ENCODE measurements at regions not wholly inside any gene's neighbourhood (a gene's known extent, or its start where the extent isn't known, plus 50 kb on each side); places are given as distances from the start of the nearest gene placed in this dataset.

DNA sequence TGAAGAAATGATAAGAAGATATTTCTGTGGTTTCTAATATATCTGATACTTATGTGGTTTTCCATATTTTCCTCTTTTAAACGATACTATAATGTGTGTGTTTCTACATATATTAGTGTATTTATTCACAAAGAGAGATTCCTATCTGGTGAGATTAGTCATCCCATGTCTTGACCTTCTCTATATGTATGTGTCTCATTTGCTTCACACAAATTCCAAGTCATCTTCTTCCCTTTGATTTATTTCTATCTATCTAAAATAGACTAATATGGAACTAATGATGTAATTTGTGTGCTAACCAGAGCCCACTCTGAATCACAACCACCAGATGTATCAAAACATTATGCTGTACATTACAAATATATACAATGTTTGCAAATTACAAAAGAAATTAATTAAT is 154.7 kb upstream of the KCNMB2 start:
- Histone ChIP-seq H3K4me3 (ENCODE audit: low read length) (no peak overlapping the region), H3K36me3 (ENCODE audit: insufficient read depth, low read length) (no peaks in the 10 kb centered on the region), H3K9ac (ENCODE audit: low read depth, low read length) (no peak overlapping the region), H3K27me3 (ENCODE audit: insufficient read depth, low read length) (no peaks in the 10 kb centered on the region), H3K9me3 (ENCODE audit: insufficient read depth, low read depth, low read length) (no peaks in the 10 kb centered on the region), H3K4me1 (ENCODE audit: insufficient read depth, low read length) (peaks cover 6% of the 10 kb centered on the region; the same call in 1 of the 2 replicates), H3K27ac (ENCODE audit: low read depth, low read length) (no peak overlapping the region)
- no CpG with 5 or more reads among the region's 1 CpG for WGBS

DNA sequence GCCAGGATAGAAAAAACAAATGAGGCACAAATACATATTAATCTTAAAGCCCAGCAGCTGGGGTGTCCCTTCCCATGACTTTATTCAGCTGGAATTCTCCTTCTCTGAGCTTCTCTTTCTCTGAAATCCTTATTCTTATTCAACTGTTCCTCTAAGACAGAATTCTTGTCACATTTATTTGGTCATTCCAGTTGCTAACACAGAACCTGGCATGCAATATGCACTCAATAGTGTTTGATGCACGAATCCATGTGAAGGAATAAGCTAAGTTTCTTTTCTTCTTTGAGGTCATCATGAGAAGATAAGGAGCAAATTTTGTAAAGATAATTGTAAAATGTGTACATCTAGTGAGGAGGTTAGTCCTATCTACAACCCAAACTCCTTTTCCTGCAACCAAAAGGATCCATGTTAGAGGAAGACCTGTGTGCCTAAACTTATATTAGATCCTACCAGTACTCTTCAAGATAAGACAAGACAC is 154.2 kb upstream of the KCNMB2 start:
- H3K27ac ChIP-seq (ENCODE audit: low read depth, low read length) = no peak overlapping the region
- WGBS = 96% methylated on average over 1 of the region's 1 CpG

DNA sequence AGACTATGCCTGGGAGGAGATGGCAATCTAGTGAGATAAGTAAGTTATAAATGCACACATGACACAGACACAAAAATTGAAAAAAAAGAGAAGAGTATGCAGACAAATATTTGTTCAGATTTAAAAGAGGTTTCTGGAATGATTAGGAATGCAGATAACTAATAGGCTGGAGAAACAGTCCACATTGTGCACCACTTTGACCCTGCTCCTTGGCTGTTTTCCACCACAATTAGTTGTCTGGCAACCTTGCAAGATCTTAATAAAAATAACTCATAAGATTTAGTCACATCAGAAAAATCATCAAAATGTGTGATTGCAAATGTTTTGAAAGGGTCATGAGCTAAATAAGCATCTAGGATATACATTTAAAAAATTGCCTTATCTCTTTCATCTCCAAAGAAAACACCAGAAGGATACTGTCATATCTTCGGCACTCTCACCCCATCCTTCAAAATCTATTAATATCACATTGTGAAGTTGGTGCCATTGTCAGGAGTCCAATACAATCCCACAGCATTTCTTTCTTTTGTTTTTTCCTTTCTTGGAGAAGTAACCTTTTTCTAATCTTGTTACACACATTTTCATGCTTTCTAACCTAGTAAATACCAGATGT is 153.7 kb upstream of the KCNMB2 start:
- H3K9ac ChIP-seq (ENCODE audit: low read depth, low read length) = no peak overlapping the region
- H3K9me3 ChIP-seq (ENCODE audit: insufficient read depth, low read depth, low read length) = no peaks in the 10 kb centered on the region
- no peak overlapping the region for H3K4me3 ChIP-seq (ENCODE audit: low read length)
- no peaks in the 10 kb centered on the region for H3K27me3 ChIP-seq (ENCODE audit: insufficient read depth, low read length)
- no peak overlapping the region for H3K27ac ChIP-seq (ENCODE audit: low read depth, low read length)
- 95% methylated on average over 1 of the region's 1 CpG for WGBS
- no peaks in the 10 kb centered on the region for H3K36me3 ChIP-seq (ENCODE audit: insufficient read depth, low read length)
- peaks cover 6% of the 10 kb centered on the region; the same call in 1 of the 2 replicates for H3K4me1 ChIP-seq (ENCODE audit: insufficient read depth, low read length)

More for the DNA sequence above, 154.2 kb upstream of the KCNMB2 start:
- peaks cover 6% of the 10 kb centered on the region; the same call in 1 of the 2 replicates for H3K4me1 ChIP-seq (ENCODE audit: insufficient read depth, low read length)
- no peaks in the 10 kb centered on the region for H3K27me3 ChIP-seq (ENCODE audit: insufficient read depth, low read length)
- no peaks in the 10 kb centered on the region for H3K9me3 ChIP-seq (ENCODE audit: insufficient read depth, low read depth, low read length)
- H3K36me3 ChIP-seq (ENCODE audit: insufficient read depth, low read length) = no peaks in the 10 kb centered on the region
- H3K9ac ChIP-seq (ENCODE audit: low read depth, low read length) = no peak overlapping the region
- H3K4me3 ChIP-seq (ENCODE audit: low read length) = no peak overlapping the region

DNA sequence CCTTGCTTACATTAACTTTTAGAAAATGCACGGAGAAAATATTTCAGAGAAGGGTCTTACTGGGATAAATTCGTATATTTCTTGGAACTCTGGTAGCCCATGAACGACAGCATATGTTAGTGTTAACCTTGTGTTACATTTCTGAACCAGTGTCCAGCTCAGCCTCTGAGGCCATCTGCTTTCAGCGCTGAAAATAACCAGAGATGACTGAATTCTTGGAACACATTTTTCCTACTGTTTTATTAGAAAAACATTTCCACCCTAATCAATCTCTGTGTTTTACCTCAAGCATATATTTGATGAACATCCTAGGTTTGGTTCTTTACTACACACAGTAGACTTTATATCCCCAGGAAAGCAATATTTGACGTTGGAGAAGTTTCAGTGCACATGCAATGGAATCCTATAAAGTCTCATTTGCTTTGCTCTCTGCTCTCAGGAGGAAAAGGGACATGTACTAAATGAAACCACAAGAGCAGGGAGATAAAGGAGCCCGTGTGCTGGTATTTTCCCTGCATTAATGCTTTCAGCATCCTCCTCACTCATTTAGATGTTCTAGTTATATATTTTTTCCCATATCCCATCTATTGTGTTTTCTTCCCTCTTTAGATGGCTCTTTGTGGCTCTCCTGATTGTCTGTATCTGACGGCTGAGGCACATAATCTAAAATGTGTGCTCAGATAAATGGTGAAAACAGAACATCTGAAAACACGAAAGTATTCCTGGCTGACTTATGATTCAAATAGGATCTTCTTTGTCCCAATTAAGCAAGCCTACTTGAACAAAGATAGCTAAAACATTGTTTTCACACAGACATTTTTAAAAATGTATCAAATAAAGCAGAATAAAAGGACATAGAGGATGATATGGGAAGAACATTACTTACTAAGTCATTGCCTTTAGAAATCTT is 151.7 kb upstream of the KCNMB2 start:
- H3K27ac ChIP-seq (ENCODE audit: low read depth, low read length) = no peak overlapping the region
- no peaks in the 10 kb centered on the region for H3K36me3 ChIP-seq (ENCODE audit: insufficient read depth, low read length)
- H3K4me1 ChIP-seq (ENCODE audit: insufficient read depth, low read length) = peaks cover 6% of the 10 kb centered on the region; the same call in 1 of the 2 replicates
- H3K9ac ChIP-seq (ENCODE audit: low read depth, low read length) = no peak overlapping the region
- H3K9me3 ChIP-seq (ENCODE audit: insufficient read depth, low read depth, low read length) = no peaks in the 10 kb centered on the region
- H3K27me3 ChIP-seq (ENCODE audit: insufficient read depth, low read length) = no peaks in the 10 kb centered on the region
- 93% methylated on average over 8 of the region's 8 CpGs for WGBS
- no peak overlapping the region for H3K4me3 ChIP-seq (ENCODE audit: low read length)

DNA sequence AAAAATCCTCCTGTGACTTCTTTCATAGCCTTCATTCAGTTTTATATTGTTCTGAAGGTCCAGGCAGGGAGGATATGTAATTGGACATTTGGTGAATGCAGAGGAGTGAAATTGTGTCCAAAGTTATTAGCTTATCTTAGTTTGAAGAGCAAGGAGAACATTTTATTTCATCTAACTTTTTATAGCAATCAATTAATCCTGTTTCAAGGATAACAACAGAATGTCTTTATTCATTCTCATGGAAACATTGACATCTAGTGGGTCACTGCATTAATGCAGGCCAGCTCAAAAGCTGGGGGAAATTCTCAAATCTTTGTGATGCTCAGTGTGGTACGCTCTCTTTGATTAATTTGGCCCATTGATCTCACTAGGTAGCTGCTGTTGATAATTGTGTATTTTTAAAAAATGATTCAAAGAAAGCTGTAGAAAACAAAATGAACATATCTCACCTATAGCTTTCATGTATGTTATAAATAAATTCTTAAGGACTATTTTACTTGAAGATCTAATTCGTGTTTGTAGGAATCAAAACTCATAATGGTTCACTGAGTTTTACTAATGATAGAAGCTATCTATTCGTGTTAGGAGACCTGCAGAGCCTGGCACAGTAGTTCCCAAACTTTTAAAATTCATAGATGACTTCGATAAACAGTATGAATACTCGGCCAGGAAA is 150.8 kb upstream of the KCNMB2 start:
- Histone ChIP-seq H3K27ac (ENCODE audit: low read depth, low read length) (no peak overlapping the region), H3K36me3 (ENCODE audit: insufficient read depth, low read length) (no peaks in the 10 kb centered on the region), H3K9me3 (ENCODE audit: insufficient read depth, low read depth, low read length) (no peaks in the 10 kb centered on the region), H3K27me3 (ENCODE audit: insufficient read depth, low read length) (no peaks in the 10 kb centered on the region), H3K4me1 (ENCODE audit: insufficient read depth, low read length) (peaks cover 6% of the 10 kb centered on the region; the same call in 1 of the 2 replicates), H3K9ac (ENCODE audit: low read depth, low read length) (no peak overlapping the region), H3K4me3 (ENCODE audit: low read length) (no peak overlapping the region)
- 83% methylated on average over 5 of the region's 5 CpGs for WGBS

DNA sequence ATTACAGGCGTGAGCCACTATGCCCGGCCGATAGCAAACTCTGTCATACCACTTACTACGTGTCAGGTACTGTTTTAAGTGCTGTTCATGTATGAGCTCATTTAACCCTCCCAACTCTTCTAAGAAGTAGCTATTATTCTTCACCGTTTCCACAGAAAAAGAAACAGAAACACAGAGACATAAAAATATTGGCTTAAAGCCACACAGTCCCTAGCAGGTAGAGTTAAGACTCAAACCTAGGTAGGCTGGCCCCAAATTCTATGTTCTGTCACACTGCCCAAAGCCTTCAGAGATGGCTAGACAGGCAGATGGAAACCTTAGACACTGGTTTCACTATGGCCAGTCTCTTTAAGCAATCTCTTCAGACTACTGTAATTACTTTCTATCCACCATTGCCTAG is 149.8 kb upstream of the KCNMB2 start:
- no peak overlapping the region for H3K9ac ChIP-seq (ENCODE audit: low read depth, low read length)
- H3K27me3 ChIP-seq (ENCODE audit: insufficient read depth, low read length) = no peaks in the 10 kb centered on the region
- H3K4me1 ChIP-seq (ENCODE audit: insufficient read depth, low read length) = peaks cover 6% of the 10 kb centered on the region; the same call in 1 of the 2 replicates
- no peaks in the 10 kb centered on the region for H3K36me3 ChIP-seq (ENCODE audit: insufficient read depth, low read length)
- H3K9me3 ChIP-seq (ENCODE audit: insufficient read depth, low read depth, low read length) = no peaks in the 10 kb centered on the region
- no peak overlapping the region for H3K27ac ChIP-seq (ENCODE audit: low read depth, low read length)
- no peak overlapping the region for H3K4me3 ChIP-seq (ENCODE audit: low read length)
- WGBS = 95% methylated on average over 5 of the region's 5 CpGs

DNA sequence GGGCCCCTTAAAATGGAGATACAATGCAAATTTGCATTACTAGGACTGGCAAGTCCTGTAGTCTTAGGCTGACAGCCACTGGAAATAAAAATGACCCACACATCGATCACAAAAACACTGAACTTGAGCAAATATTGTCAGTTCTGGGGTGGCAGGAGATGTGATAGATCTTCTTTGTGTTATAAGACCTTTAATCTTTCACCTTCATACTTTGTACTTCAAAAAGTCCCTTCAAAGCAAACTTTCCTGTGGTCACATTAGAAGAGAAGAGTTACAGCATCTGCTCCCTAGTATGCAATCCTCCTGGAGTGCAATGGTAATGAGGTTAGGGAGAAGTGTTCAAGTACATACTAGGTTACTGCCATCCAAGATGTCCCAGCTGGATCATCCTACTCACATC is 149.4 kb upstream of the KCNMB2 start:
- Histone ChIP-seq H3K4me1 (ENCODE audit: insufficient read depth, low read length) (peaks cover 6% of the 10 kb centered on the region; the same call in 1 of the 2 replicates), H3K9ac (ENCODE audit: low read depth, low read length) (no peak overlapping the region), H3K36me3 (ENCODE audit: insufficient read depth, low read length) (no peaks in the 10 kb centered on the region), H3K4me3 (ENCODE audit: low read length) (no peak overlapping the region), H3K27ac (ENCODE audit: low read depth, low read length) (no peak overlapping the region), H3K27me3 (ENCODE audit: insufficient read depth, low read length) (no peaks in the 10 kb centered on the region), H3K9me3 (ENCODE audit: insufficient read depth, low read depth, low read length) (no peaks in the 10 kb centered on the region)
- 100% methylated on average over 1 of the region's 1 CpG for whole genome bisulfite sequencing

DNA sequence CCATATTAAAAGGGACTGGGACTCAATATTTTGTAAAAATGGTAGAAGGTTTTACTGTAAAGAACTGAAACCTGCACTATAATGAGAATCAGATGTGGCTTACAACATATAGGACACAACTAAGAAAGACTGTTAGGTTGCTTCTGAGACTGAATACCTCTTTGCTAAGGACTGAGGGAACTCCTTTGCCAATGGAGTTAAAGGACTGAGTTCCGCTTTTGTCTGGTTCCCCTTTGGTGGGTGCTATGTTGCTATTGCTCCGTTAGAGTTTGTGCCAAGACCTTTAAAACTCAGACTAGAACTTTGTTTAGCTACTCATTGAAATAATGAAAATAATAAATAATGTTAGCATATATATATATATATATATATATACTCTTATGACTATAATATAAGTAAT is 147.8 kb upstream of the KCNMB2 start:
- 100% methylated on average over 1 of the region's 2 CpGs for WGBS
- H3K27me3 ChIP-seq (ENCODE audit: insufficient read depth, low read length) = no peaks in the 10 kb centered on the region
- H3K9me3 ChIP-seq (ENCODE audit: insufficient read depth, low read depth, low read length) = no peaks in the 10 kb centered on the region
- H3K4me3 ChIP-seq (ENCODE audit: low read length) = no peak overlapping the region
- no peaks in the 10 kb centered on the region for H3K36me3 ChIP-seq (ENCODE audit: insufficient read depth, low read length)
- H3K9ac ChIP-seq (ENCODE audit: low read depth, low read length) = no peak overlapping the region
- H3K27ac ChIP-seq (ENCODE audit: low read depth, low read length) = no peak overlapping the region
- H3K4me1 ChIP-seq (ENCODE audit: insufficient read depth, low read length) = peaks cover 6% of the 10 kb centered on the region; the same call in 1 of the 2 replicates

DNA sequence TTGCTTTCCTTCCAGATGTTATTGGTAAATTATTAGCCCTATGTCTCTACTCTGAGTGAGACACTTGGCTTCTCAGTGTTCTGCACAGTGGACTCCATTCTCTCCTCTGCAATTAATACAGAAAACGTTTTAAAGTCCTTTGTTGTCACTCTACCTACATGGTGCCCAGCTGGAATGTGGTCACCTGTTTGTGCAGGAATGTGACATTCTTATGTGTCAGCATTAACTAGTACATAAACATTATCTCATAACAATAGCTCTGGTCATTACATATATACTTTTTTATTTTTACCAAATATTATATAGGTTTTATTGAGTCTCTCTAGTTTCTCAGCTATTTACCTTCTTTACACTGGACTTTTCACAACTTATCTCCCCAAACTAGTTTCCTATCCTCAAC is 147.0 kb upstream of the KCNMB2 start:
- H3K36me3 ChIP-seq (ENCODE audit: insufficient read depth, low read length) = no peaks in the 10 kb centered on the region
- H3K9ac ChIP-seq (ENCODE audit: low read depth, low read length) = no peak overlapping the region
- 85% methylated on average over 1 of the region's 1 CpG for WGBS
- H3K9me3 ChIP-seq (ENCODE audit: insufficient read depth, low read depth, low read length) = no peaks in the 10 kb centered on the region
- H3K27me3 ChIP-seq (ENCODE audit: insufficient read depth, low read length) = no peaks in the 10 kb centered on the region
- peaks cover 6% of the 10 kb centered on the region; the same call in 1 of the 2 replicates for H3K4me1 ChIP-seq (ENCODE audit: insufficient read depth, low read length)
- no peak overlapping the region for H3K27ac ChIP-seq (ENCODE audit: low read depth, low read length)
- no peak overlapping the region for H3K4me3 ChIP-seq (ENCODE audit: low read length)

DNA sequence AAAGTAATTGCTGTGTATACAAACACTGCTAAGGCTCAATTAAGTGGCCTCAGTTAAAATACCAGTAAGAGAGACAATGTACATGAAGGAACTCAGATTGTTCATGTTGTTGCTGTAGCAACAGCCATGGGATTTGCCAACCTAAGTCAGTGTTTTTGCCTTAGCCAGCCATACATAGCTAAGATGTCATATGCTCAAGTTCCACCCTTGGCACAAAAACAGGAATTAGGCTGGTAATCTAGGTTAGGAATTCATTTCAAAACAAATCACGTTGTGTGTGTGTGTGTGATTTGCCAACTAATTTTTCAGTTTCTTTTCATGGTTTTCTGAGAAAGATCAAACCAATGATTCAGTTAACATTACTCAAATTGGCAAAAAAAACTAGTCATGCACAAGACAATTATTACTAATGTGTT is 143.7 kb upstream of the KCNMB2 start:
- Histone ChIP-seq H3K4me3 (ENCODE audit: low read length) (no peak overlapping the region), H3K27ac (ENCODE audit: low read depth, low read length) (no peak overlapping the region), H3K9ac (ENCODE audit: low read depth, low read length) (no peak overlapping the region), H3K4me1 (ENCODE audit: insufficient read depth, low read length) (no peaks in the 10 kb centered on the region), H3K9me3 (ENCODE audit: insufficient read depth, low read depth, low read length) (no peaks in the 10 kb centered on the region), H3K27me3 (ENCODE audit: insufficient read depth, low read length) (no peaks in the 10 kb centered on the region), H3K36me3 (ENCODE audit: insufficient read depth, low read length) (no peaks in the 10 kb centered on the region)
- 100% methylated on average over 1 of the region's 1 CpG for WGBS

DNA sequence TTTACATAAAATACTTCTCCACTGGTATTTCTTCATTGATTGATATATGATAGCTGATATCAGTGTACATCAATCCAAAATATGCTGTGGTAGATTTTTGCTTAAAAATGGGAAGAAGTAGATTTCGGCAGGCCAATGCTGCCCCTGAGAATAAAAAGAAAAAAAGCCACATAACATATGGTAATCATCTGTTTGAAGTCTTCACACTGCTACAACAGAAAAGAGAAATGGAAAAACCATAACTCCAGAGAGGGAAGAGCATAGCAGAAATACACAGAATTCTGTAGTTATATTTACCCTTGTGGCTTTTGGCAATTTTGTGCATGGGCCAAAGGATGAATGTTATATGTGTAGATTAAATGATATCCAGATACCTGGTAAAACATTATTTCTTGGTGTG is 143.1 kb upstream of the KCNMB2 start:
- H3K9ac ChIP-seq (ENCODE audit: low read depth, low read length) = no peak overlapping the region
- WGBS = no CpG with 5 or more reads among the region's 1 CpG
- no peak overlapping the region for H3K27ac ChIP-seq (ENCODE audit: low read depth, low read length)
- no peaks in the 10 kb centered on the region for H3K36me3 ChIP-seq (ENCODE audit: insufficient read depth, low read length)
- no peaks in the 10 kb centered on the region for H3K9me3 ChIP-seq (ENCODE audit: insufficient read depth, low read depth, low read length)
- no peak overlapping the region for H3K4me3 ChIP-seq (ENCODE audit: low read length)
- no peaks in the 10 kb centered on the region for H3K4me1 ChIP-seq (ENCODE audit: insufficient read depth, low read length)
- H3K27me3 ChIP-seq (ENCODE audit: insufficient read depth, low read length) = no peaks in the 10 kb centered on the region

Data from HUES64 (cell line).